T-helper 17 cell (primary cell): ENCODE measurements at regions not wholly inside any gene's neighbourhood (a gene's known extent, or its start where the extent isn't known, plus 50 kb on each side); places are given as distances from the start of the nearest gene placed in this dataset.

Experiments
- ATAC-seq: fragments of 150-1000 bp; cut with Tn5 transposase; 2 replicates; pipeline ENCODE4 v1.10.0; 2021; ENCODE audit warnings: mild to moderate bottlenecking, moderate library complexity
- DNase-seq, 3 donors: peaks; one replicate each; pipeline versions ENCODE4 v3.0.0 to v3.0.0-alpha.2; 2020 to 2021
- H3K9me3 ChIP-seq: one replicate; pipeline ENCODE4 v1.7.0; 2013; ENCODE audit warnings: low read length, mild to moderate bottlenecking; ENCODE audit not compliant: control insufficient read depth, poor library complexity, severe bottlenecking
- H3K27ac Mint-ChIP-seq: one replicate; pipeline ENCODE4 v1.8.0; 2022; ENCODE audit warnings: mild to moderate bottlenecking, moderate library complexity, mixed read lengths
- H3K27me3 Mint-ChIP-seq: one replicate; pipeline ENCODE4 v1.8.0; 2022; ENCODE audit warnings: mixed read lengths
- H3K36me3 Mint-ChIP-seq: one replicate; pipeline ENCODE4 v1.8.0; 2022; ENCODE audit warnings: low read depth, mixed read lengths
- H3K4me1 Mint-ChIP-seq: one replicate; pipeline ENCODE4 v1.8.0; 2022; ENCODE audit warnings: mild to moderate bottlenecking, mixed read lengths
- H3K4me3 Mint-ChIP-seq: one replicate; pipeline ENCODE4 v1.8.0; 2022; ENCODE audit warnings: mild to moderate bottlenecking, moderate library complexity, mixed read lengths

- H3K36me3 Mint-ChIP-seq, result no peaks in the 10 kb centered on the region
- no peaks in the 10 kb centered on the region for H3K4me1 Mint-ChIP-seq
- ATAC-seq (no peak), DNase-seq (no peak)
- no peak overlapping the region for H3K27ac Mint-ChIP-seq
- H3K4me3 Mint-ChIP-seq, result no peak overlapping the region
- H3K9me3 ChIP-seq, result no peaks in the 10 kb centered on the region
- H3K27me3 Mint-ChIP-seq, result no peaks in the 10 kb centered on the region
These were observed 762.9 kb downstream of the METTL15 start for GRCh38 chr11:28871090-28871489.

GRCh38 chr11:28863422-28863821 lies 755.2 kb downstream of the METTL15 start:
- Mint-ChIP-seq H3K4me1 (no peaks in the 10 kb centered on the region), H3K36me3 (no peaks in the 10 kb centered on the region), H3K27ac (no peak overlapping the region), H3K4me3 (no peak overlapping the region), H3K27me3 (no peaks in the 10 kb centered on the region)
- ATAC-seq (no peak), DNase-seq (no peak)
- H3K9me3 ChIP-seq, result no peaks in the 10 kb centered on the region

GRCh38 chr11:28860893-28861292 lies 752.7 kb downstream of the METTL15 start:
- Mint-ChIP-seq H3K36me3 (no peaks in the 10 kb centered on the region), H3K4me1 (no peaks in the 10 kb centered on the region), H3K27me3 (no peaks in the 10 kb centered on the region), H3K4me3 (no peak overlapping the region), H3K27ac (no peak overlapping the region)
- DNase-seq (no peak), ATAC-seq (no peak)
- no peaks in the 10 kb centered on the region for H3K9me3 ChIP-seq

GRCh38 chr11:28858076-28858475 lies 749.9 kb downstream of the METTL15 start:
- no peak for ATAC-seq
- Mint-ChIP-seq H3K27ac (no peak overlapping the region), H3K4me3 (no peak overlapping the region), H3K27me3 (no peaks in the 10 kb centered on the region), H3K36me3 (no peaks in the 10 kb centered on the region), H3K4me1 (no peaks in the 10 kb centered on the region)
- H3K9me3 ChIP-seq, result no peaks in the 10 kb centered on the region
- DNase-seq, result no peak

- H3K4me3 Mint-ChIP-seq, result no peak overlapping the region
- no peaks in the 10 kb centered on the region for H3K4me1 Mint-ChIP-seq
- H3K9me3 ChIP-seq, result no peaks in the 10 kb centered on the region
- H3K27ac Mint-ChIP-seq, result no peak overlapping the region
- ATAC-seq, result no peak
- no peaks in the 10 kb centered on the region for H3K27me3 Mint-ChIP-seq
- DNase-seq, result no peak
- no peaks in the 10 kb centered on the region for H3K36me3 Mint-ChIP-seq
These were observed 740.9 kb downstream of the METTL15 start for GRCh38 chr11:28849053-28849452.

- no peak overlapping the region for H3K4me3 Mint-ChIP-seq
- ATAC-seq (no peak), DNase-seq (no peak)
- no peaks in the 10 kb centered on the region for H3K36me3 Mint-ChIP-seq
- H3K4me1 Mint-ChIP-seq, result no peaks in the 10 kb centered on the region
- H3K27ac Mint-ChIP-seq, result no peak overlapping the region
- no peaks in the 10 kb centered on the region for H3K27me3 Mint-ChIP-seq
- H3K9me3 ChIP-seq, result no peaks in the 10 kb centered on the region
These were observed 734.5 kb downstream of the METTL15 start for GRCh38 chr11:28842716-28843115.

- no peak for ATAC-seq
- H3K36me3 Mint-ChIP-seq, result no peaks in the 10 kb centered on the region
- H3K27ac Mint-ChIP-seq, result no peak overlapping the region
- no peak for DNase-seq
- no peaks in the 10 kb centered on the region for H3K27me3 Mint-ChIP-seq
- no peak overlapping the region for H3K4me3 Mint-ChIP-seq
- no peaks in the 10 kb centered on the region for H3K4me1 Mint-ChIP-seq
- H3K9me3 ChIP-seq, result no peaks in the 10 kb centered on the region
These were observed 730.6 kb downstream of the METTL15 start for GRCh38 chr11:28838741-28839140.

- Mint-ChIP-seq H3K27ac (no peak overlapping the region), H3K4me3 (no peak overlapping the region), H3K27me3 (no peaks in the 10 kb centered on the region), H3K36me3 (no peaks in the 10 kb centered on the region), H3K4me1 (no peaks in the 10 kb centered on the region)
- no peaks in the 10 kb centered on the region for H3K9me3 ChIP-seq
- DNase-seq (no peak), ATAC-seq (no peak)
These were observed 729.4 kb downstream of the METTL15 start for GRCh38 chr11:28837599-28837998.

- Mint-ChIP-seq H3K27ac (no peak overlapping the region), H3K4me1 (no peaks in the 10 kb centered on the region), H3K27me3 (no peaks in the 10 kb centered on the region), H3K4me3 (no peak overlapping the region), H3K36me3 (no peaks in the 10 kb centered on the region)
- ATAC-seq, result no peak
- no peaks in the 10 kb centered on the region for H3K9me3 ChIP-seq
- DNase-seq, result no peak
These were observed 728.3 kb downstream of the METTL15 start for GRCh38 chr11:28836285-28837081.

GRCh38 chr11:28835790-28836189 lies 727.6 kb downstream of the METTL15 start:
- Mint-ChIP-seq H3K4me1 (no peaks in the 10 kb centered on the region), H3K27ac (no peak overlapping the region), H3K27me3 (no peaks in the 10 kb centered on the region), H3K36me3 (no peaks in the 10 kb centered on the region), H3K4me3 (no peak overlapping the region)
- DNase-seq, result no peak
- ATAC-seq, result no peak
- H3K9me3 ChIP-seq, result no peaks in the 10 kb centered on the region

- no peak overlapping the region for H3K4me3 Mint-ChIP-seq
- ATAC-seq, result no peak
- no peak for DNase-seq
- H3K9me3 ChIP-seq, result no peaks in the 10 kb centered on the region
- H3K4me1 Mint-ChIP-seq, result no peaks in the 10 kb centered on the region
- no peaks in the 10 kb centered on the region for H3K36me3 Mint-ChIP-seq
- H3K27me3 Mint-ChIP-seq, result no peaks in the 10 kb centered on the region
- H3K27ac Mint-ChIP-seq, result no peak overlapping the region
These were observed 727.1 kb downstream of the METTL15 start for GRCh38 chr11:28835317-28835716.

- no peaks in the 10 kb centered on the region for H3K4me1 Mint-ChIP-seq
- H3K4me3 Mint-ChIP-seq, result no peak overlapping the region
- H3K9me3 ChIP-seq, result no peaks in the 10 kb centered on the region
- no peaks in the 10 kb centered on the region for H3K27me3 Mint-ChIP-seq
- no peaks in the 10 kb centered on the region for H3K36me3 Mint-ChIP-seq
- no peak overlapping the region for H3K27ac Mint-ChIP-seq
- no peak for DNase-seq
- no peak for ATAC-seq
These were observed 726.7 kb downstream of the METTL15 start for GRCh38 chr11:28834877-28835276.

- no peak for DNase-seq
- Mint-ChIP-seq H3K4me3 (no peak overlapping the region), H3K36me3 (no peaks in the 10 kb centered on the region), H3K27me3 (no peaks in the 10 kb centered on the region), H3K4me1 (no peaks in the 10 kb centered on the region), H3K27ac (no peak overlapping the region)
- H3K9me3 ChIP-seq, result no peaks in the 10 kb centered on the region
- ATAC-seq, result no peak
These were observed 725.5 kb downstream of the METTL15 start for GRCh38 chr11:28833670-28834069.

GRCh38 chr11:28833169-28833568 lies 725.0 kb downstream of the METTL15 start:
- Mint-ChIP-seq H3K27me3 (no peaks in the 10 kb centered on the region), H3K27ac (no peak overlapping the region), H3K4me3 (no peak overlapping the region), H3K4me1 (no peaks in the 10 kb centered on the region), H3K36me3 (no peaks in the 10 kb centered on the region)
- no peak for DNase-seq
- no peaks in the 10 kb centered on the region for H3K9me3 ChIP-seq
- ATAC-seq, result no peak
